Retinal pigment epithelial cell (primary cell): ENCODE measurements at regions not wholly inside any gene's neighbourhood (a gene's known extent, or its start where the extent isn't known, plus 50 kb on each side); places are given as distances from the start of the nearest gene placed in this dataset.

Experiments used
- DNase-seq: peaks from one replicate; pipeline ENCODE4 v3.0.0-alpha.2; 2010; ENCODE audit warnings: low read depth
- H3K4me3 ChIP-seq: 2 replicates; pipeline ENCODE4 v1.5.1; 2011; ENCODE audit warnings: mild to moderate bottlenecking, low read length, control low read depth, moderate library complexity
- CTCF ChIP-seq: conservative IDR thresholded peaks from 2 replicates; pipeline ENCODE4 v1.5.1; 2011; ENCODE audit warnings: low read depth, low read length, control low read depth, inconsistent platforms

GRCh38 chr7:91366091-91366490 is 101.9 kb downstream of the FZD1 start:
- TF ChIP-seq CTCF = no peak
- no peak for DNase-seq
- no peak overlapping the region for H3K4me3 ChIP-seq

GRCh38 chr7:91367812-91368578 is 103.8 kb downstream of the FZD1 start:
- H3K4me3 ChIP-seq = no peak overlapping the region
- DNase-seq = no peak
- no peak for TF ChIP-seq CTCF

- no peak for TF ChIP-seq CTCF
- DNase-seq = no peak
- H3K4me3 ChIP-seq = no peak overlapping the region
These were observed 108.1 kb downstream of the FZD1 start for GRCh38 chr7:91372323-91372722.

DNA sequence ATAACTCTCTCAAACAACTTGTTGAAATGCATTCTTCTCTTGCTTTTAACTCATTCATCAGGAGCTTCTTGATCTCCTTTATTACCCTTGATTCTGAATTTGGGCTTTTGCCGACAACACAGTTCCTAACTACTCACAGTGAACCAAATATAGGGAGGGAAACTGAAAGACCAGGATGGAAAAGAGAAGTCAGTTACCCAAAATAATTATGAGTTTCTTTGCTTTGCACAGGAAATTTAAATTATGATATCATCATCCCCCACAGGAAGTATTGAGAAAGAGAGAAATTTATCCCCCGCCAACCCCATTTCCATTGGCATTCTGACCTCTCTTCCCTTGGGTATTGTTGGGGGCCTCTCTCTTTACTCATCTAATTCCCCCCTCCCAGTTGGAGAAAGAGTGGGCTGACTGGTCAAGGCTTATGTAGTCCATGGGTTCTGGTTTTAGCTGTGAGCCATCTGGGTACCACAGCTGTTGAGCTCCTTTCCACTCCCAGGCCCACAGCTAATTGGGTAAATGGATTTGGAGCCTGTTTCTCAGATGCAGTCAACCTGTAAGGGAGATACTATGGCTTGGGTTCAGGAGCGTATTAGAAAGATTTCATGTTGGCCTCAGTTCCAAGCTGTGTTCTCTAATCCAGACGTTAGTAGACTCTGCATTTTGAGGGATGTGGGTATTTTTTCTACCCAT is 109.0 kb downstream of the FZD1 start:
- DNase-seq = no peak
- TF ChIP-seq CTCF = no peak
- no peak overlapping the region for H3K4me3 ChIP-seq

DNA sequence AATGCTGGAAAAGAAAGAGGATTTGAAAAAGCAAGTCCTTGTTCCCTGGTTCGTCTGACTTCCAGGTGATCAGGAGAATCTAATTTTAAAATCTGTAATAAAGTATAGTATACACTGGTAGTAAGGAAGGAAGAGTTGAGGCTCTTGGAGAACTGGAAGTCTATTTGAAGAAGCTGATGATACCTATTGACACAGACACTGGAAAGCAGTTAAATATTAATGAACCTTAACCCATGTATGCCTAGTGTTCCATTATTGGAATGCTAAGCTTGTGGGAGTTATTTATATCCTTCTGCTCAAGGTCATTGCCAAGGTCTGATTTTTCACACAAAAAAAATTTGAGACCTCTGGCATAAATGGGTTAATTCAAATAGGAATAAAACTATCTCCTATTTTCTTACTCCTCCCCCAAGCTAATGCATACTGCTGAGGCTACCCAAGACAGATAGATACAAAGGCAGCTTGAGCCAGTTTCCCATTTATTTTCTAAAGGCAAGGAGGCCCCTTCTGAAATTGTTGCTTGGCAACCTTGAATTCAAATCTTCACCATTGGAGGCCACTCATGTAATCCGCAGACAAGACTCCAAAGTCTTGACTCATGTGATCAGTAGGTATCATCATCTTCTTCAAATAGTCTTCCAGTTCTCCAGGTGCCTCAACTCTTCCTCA is 110.2 kb downstream of the FZD1 start:
- no peak overlapping the region for H3K4me3 ChIP-seq
- no peak for TF ChIP-seq CTCF
- no peak for DNase-seq

DNA sequence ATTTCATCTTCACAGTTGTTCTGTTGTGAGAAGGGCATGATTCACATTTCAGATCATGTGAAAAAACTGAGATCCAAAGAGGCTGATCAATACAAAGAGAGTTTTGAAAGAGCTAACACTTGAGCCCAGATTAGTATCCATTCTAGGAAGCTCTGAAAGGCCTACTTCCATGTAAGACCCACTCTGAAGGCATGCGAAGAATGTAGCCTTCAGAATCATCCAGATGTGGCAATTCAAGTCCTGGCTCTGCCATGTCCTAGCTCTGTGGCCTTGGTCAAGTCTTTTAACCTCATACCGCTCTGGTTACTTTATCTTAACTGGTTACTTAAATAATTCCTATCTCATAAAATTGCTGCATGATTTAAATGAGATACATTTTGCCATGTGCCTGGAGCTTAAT is 111.1 kb downstream of the FZD1 start:
- no peak for TF ChIP-seq CTCF
- DNase-seq = no peak
- no peak overlapping the region for H3K4me3 ChIP-seq
